ENCODE measurements at regions not wholly inside any gene's neighbourhood (a gene's known extent, or its start where the extent isn't known, plus 50 kb on each side); places are given as distances from the start of the nearest gene placed in this dataset.

GRCh38 chr18:9016633-9017166 is 85.8 kb upstream of the NDUFV2 start (continued):
- TF ChIP-seq ZNF280A (IDR thresholded peaks at IDR 0.05; ENCODE audit: low read depth, partially characterized antibody): no peak
- TF ChIP-seq SAFB2 (IDR thresholded peaks at IDR 0.05; ENCODE audit: borderline replicate concordance, low read depth, low read length, severe bottlenecking): no peak
- no peak for TF ChIP-seq XRCC4 (IDR thresholded peaks at IDR 0.05; ENCODE audit: extremely low read depth, insufficient read depth, insufficient read length)
- no peak for TF ChIP-seq POLR3G (IDR thresholded peaks at IDR 0.05; ENCODE audit: extremely low read depth, insufficient read length, insufficient replicate concordance)
- no peak for TF ChIP-seq GTF2A2 (tag; IDR thresholded peaks at IDR 0.05)
- no peak for TF ChIP-seq TFE3 (CRISPR knock-in tag; IDR thresholded peaks at IDR 0.05)
- peak; percentile 49; the same call in 1 of the 2 replicates for TF ChIP-seq THRB (CRISPR knock-in tag; conservative IDR thresholded peaks at IDR 0.05)
- no peak for TF ChIP-seq HIVEP1 (CRISPR knock-in tag; IDR thresholded peaks at IDR 0.05)
- 0 out of 2 replicates have a peak, but pooled peaks have one; percentile 87 for TF ChIP-seq MTA3 (IDR thresholded peaks at IDR 0.05; ENCODE audit: borderline replicate concordance)
- 0 out of 2 replicates have a peak, but pooled peaks have one; percentile 41 for TF ChIP-seq CAMTA2 (CRISPR knock-in tag; conservative IDR thresholded peaks at IDR 0.05)
- no peak for TF ChIP-seq ATF1 (CRISPR knock-in tag; IDR thresholded peaks at IDR 0.05)
- no peak for TF ChIP-seq ATF1 (tag; IDR thresholded peaks at IDR 0.05)
- no peak for TF ChIP-seq NFIC (IDR thresholded peaks at IDR 0.05)
- TF ChIP-seq NBN (IDR thresholded peaks at IDR 0.05; ENCODE audit: low read depth): no peak
- TF ChIP-seq GABPB2 (CRISPR knock-in tag; conservative IDR thresholded peaks at IDR 0.05): 0 out of 2 replicates have a peak, but pooled peaks have one; percentile 46
- 0 out of 2 replicates have a peak, but pooled peaks have one; percentile 35 for TF ChIP-seq ZNF586 (CRISPR knock-in tag; conservative IDR thresholded peaks at IDR 0.05)
- TF ChIP-seq IRF1 (CRISPR knock-in tag; IDR thresholded peaks at IDR 0.05; ENCODE audit: borderline replicate concordance): no peak
- TF ChIP-seq ZBTB8A (IDR thresholded peaks at IDR 0.05; ENCODE audit: partially characterized antibody): no peak
- TF ChIP-seq ZBTB12 (CRISPR knock-in tag; IDR thresholded peaks at IDR 0.05): peak; percentile 30
- TF ChIP-seq KLF13 (tag; IDR thresholded peaks at IDR 0.05; ENCODE audit: borderline replicate concordance, low read depth): peak; percentile 15; the same call in 1 of the 2 replicates
- TF ChIP-seq SMC3 (conservative IDR thresholded peaks at IDR 0.05; ENCODE audit: insufficient read depth, low read depth, low read length): no peak
- no peak for TF ChIP-seq BCL6 (CRISPR knock-in tag; IDR thresholded peaks at IDR 0.05)
- TF ChIP-seq SMAD1 (IDR thresholded peaks at IDR 0.05; ENCODE audit: low read depth, low read length, partially characterized antibody): no peak

All from K562 (cell line).